ENCODE measurements at regions not wholly inside any gene's neighbourhood (a gene's known extent, or its start where the extent isn't known, plus 50 kb on each side); places are given as distances from the start of the nearest gene placed in this dataset.
A peak's percentile ranks its signal among the peaks of the same experiment; 100 is the strongest.
"Not testable (repeated sequence)": the region's sequence is repeated elsewhere in the genome, so short reads cannot be mapped to it uniquely, and the experiment has no call there.

DNA sequence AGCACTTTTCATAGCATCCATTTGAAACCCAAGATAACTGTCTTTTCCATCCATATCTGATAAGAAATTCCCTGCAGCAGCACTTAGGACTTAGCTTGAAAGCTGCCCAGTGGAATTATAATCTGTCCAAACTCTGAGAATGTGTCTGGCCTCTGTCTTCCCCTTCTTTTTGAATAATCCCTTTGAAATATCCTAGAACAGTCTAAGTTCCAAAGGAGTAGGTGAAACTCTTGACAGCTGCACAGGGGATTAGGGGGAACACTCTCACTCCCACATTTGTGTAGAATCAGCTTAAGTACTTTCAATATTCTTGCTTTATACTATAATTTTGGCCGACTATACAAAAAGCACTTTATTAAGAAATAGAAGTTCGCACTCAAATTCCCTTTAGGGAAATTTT is 157.7 kb downstream of the PAPSS1 start:
- no peak for DNase-seq

GRCh38 chr4:107561481-107561880 is 158.6 kb downstream of the PAPSS1 start:
- DNase-seq = no peak

- DNase-seq = no peak
Observed at GRCh38 chr4:107559653-107560052, 160.4 kb downstream of the PAPSS1 start.

DNA sequence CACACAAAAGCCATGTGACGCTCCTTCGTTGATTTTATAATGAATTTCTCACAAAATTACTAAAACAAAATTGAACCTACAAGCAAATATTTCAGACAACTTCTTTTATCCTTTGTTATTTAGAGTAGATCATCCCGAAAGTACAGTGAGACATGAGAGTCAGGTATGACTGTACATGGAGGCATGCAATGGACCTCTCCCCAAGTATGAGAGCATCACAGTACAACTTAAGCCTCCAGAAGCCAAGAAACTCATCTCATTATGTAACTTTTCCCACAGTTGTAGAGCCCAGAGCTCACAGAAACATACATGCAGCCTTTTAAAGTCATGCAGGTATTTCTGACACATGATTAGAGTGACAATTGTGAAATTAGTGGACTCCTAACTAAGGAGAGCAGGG is 167.7 kb downstream of the PAPSS1 start:
- DNase-seq = no peak

DNA sequence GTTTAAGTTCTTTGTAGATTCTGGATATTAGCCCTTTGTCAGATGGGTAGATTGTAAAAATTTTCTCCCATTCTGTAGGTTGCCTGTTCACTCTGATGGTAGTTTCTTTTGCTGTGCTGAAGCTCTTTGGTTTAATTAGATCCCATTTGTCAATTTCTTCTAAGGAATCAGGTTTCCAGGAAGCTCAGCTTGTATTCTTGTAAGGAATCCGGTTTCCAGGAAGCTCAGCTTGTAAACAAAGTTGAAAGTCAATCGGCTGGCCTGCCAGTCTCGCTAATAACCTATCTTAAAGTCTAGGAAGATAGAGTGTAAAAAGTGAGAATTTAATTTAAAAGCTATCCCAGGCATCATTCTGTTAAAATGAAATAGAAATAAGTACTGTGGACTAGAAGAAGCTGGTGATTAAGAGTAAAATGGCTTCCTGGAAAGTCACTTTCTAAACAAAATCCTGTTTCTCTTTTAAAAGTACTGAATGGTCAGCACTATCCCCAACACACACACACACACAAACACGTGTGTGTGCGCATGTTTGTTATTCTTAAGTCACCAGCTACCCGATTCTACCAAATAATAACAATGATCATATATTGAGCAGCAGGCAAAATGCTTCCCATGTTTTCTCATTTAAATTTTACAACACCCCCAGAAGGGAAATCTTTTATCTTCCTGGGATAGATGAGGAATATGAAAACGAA is 171.7 kb downstream of the PAPSS1 start:
- DNase-seq = no peak

- peak in 1 of 2 donors; percentile 5 for DNase-seq
Observed at GRCh38 chr4:107546638-107547037, 173.4 kb downstream of the PAPSS1 start.

GRCh38 chr4:107541511-107541910 is 178.5 kb downstream of the PAPSS1 start:
- no peak for DNase-seq

- no peak for DNase-seq
Observed at GRCh38 chr4:107531927-107532326, 188.1 kb downstream of the PAPSS1 start.

DNA sequence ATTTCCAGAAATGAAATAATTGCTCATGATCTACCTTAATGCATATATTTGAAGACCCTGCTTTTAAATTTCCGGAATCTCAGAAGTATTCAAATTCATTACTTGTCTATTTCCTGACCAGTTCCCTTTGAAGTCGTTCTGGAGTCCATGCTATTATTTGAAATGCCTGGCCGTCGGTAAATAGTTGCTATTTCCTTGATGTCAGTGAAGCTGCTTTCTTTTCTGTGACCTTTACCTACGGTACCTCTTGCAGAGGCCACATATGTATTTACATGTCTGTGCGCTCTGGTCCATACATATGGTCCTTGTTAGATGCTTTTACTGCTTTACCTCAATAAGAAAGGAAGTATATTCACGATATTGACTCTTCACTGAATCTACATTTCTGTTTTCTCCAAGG is 199.7 kb downstream of the PAPSS1 start:
- no peak for DNase-seq

GRCh38 chr4:107519053-107519452 is 201.0 kb downstream of the PAPSS1 start:
- no peak for DNase-seq

DNA sequence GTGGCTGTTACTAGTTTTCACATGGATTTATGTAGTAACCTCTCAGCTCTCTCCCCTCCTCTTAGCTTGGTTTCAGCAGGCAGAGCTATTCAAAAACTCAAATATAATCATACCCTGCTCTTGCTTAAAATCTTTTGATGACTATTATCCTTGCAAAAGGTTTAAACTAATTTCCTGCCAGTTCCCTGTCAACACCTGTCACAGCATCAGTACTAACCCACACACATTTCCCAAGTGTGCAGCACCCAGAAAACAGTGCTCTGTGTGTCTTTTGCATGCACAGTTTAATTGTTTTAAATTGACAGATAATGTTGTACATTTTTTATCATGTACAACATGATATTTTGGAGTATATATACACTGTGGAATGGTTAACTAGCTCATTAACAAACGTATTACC is 202.0 kb downstream of the PAPSS1 start:
- DNase-seq = no peak

GRCh38 chr4:107512549-107512948 is 207.5 kb downstream of the PAPSS1 start:
- DNase-seq = no peak

- no peak for DNase-seq
Observed at GRCh38 chr4:107509615-107510014, 210.4 kb downstream of the PAPSS1 start.

GRCh38 chr4:107500551-107500950 is 219.5 kb downstream of the PAPSS1 start:
- DNase-seq = no peak

DNA sequence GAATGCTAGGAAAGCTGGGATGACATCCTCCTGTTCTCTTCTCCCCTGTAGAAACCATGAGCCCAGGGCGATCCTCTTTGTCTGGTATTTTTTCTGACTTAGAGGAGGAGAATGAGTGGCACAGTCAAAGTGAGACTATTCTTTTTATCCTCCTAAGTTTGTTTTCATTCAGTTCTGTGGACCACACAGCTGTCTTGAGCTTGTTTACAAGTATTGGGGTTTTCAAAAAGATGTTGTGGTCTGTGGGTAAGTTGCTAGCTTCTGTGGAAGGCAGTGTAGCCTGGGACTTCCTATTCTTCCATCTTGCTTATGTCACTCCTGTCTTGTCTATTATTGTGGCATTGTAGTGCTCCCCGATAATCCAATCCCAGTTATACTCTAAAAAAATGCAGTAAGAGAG is 223.0 kb downstream of the PAPSS1 start:
- no peak for DNase-seq

DNA sequence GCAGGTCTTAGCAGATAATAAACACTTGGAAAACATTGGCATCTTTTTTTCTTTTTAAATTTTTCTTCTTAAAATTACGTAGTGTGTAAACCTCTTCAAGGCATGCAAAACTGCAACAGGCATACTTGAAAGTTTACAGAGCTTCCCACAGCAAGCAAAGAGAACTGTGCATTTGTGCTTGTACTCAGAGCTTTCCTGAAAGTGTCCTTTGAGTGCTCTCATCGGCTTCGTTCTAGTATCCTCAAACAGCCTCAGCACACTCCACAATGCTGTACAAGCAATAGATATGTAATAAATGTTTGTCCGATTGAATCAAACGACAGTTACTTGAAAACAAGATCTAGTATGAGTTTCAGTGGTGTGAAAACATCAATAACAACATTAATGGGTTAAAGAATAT is 227.5 kb downstream of the PAPSS1 start:
- DNase-seq = no peak

- DNase-seq = no peak
Observed at GRCh38 chr4:107490116-107490515, 229.9 kb downstream of the PAPSS1 start.

GRCh38 chr4:107483621-107484020 is 236.4 kb downstream of the PAPSS1 start:
- not testable (repeated sequence) for DNase-seq

- DNase-seq = no peak
Observed at GRCh38 chr4:107482546-107482945, 237.5 kb downstream of the PAPSS1 start.

DNA sequence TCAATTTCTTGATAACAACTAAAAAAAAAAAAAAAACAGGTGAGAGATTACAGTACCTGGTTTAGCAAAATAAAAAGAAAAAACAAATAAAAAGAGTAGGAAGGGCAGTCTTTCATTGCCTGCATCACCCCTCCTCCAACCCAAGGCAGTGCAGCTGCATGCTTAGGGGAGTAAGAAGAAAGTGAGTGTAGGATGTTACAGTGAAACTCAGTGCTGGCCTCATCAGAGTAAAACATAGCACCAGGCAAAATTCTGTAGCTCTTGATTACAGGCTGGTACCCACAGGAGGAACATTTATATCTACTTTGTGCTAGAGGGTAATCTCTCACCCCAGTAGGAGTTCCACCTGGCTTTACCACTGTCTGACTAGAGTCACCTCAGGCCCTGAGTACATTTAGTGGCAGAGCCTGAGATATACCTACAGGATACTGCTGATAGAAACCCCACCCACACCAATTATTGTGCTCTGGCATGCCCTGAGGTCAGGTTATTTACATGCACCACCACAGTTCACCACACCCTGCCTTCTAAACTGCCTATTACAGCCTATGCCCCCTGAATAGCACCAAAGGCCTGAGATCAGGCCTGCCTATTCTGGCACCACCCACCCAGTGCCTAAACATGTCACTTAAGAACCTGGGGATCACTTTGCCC is 241.6 kb downstream of the PAPSS1 start:
- DNase-seq = no peak

- no peak for DNase-seq
Observed at GRCh38 chr4:107473126-107473525, 246.9 kb downstream of the PAPSS1 start.

DNA sequence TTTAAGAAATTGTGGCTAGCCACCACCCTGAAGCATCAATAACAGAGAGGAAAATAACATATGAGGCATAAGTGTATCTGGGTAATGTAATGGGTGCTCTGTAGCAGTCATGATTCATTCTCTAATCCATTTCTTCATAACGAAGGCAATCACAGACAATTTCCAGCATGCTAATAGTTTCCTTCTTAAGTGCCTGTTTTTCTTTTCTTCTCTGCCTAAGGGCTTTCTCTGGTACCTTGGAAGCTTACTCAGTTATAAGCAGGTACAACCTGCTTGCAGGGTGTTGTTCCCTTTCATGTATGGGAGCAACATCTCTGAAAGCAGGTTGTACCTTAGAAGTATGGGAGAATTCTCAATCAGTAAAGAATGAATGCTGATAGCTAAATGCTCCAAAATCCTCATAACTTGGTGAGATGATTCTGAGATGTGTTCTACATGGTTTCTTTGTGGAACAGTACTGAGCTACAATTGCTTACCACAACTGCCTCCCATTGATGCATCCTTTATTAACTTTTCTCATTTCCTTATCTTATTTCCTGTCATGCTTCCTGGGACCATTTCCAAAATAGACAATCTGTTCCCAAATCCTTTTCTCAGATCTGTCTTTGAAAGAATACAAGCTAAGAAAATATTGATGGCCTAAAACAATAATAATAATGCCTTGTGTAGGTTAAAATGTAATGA is 247.6 kb downstream of the PAPSS1 start:
- DNase-seq = no peak

DNA sequence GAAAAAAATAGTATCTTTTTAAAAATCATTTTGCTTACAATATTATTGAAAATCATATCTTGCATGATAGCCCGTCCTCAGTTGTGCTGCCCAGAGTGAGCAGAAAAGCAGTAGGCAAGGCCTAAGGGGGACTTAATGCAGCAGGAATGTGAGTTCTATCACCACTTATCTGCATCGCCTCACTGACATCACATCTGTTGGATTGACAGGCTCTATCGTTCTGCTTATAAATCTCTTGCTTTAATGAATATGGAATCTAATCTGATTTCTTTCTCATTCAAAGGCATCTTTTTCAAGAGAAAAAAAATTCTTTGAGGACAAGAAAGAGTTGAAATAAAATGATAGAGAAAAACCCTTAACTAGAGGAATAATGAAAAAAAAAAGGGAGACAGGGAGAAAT is 249.9 kb downstream of the PAPSS1 start:
- DNase-seq = no peak

DNA sequence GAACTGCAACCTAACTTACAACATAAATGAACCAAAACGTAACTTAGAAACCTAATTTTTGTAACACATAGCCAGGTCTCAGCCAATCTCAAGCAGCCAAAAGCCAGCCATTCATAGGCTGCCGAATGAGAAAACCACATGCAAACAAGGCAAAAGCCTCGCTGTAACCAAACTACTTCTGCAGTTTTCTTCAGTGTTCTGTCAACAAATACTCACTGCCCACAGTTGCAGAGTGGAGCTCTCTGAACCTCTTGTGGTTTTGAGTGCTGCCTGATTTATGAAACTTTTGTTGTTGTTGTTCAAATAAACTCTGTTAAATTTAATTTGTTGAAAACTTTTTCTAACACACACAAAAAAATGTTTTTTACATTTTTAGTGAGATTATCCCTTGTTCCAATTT is 251.2 kb downstream of the PAPSS1 start:
- DNase-seq = no peak
